ENCODE measurements at regions not wholly inside any gene's neighbourhood (a gene's known extent, or its start where the extent isn't known, plus 50 kb on each side); places are given as distances from the start of the nearest gene placed in this dataset.
"Not testable (repeated sequence)": the region's sequence is repeated elsewhere in the genome, so short reads cannot be mapped to it uniquely, and the experiment has no call there.

GRCh38 chr10:120204877-120205276 is 252.2 kb upstream of the PLPP4 start:
- DNase-seq (ENCODE audit: low read depth) = no peak

GRCh38 chr10:120205368-120206018 is 251.5 kb upstream of the PLPP4 start:
- no peak for DNase-seq (ENCODE audit: low read depth)

DNA sequence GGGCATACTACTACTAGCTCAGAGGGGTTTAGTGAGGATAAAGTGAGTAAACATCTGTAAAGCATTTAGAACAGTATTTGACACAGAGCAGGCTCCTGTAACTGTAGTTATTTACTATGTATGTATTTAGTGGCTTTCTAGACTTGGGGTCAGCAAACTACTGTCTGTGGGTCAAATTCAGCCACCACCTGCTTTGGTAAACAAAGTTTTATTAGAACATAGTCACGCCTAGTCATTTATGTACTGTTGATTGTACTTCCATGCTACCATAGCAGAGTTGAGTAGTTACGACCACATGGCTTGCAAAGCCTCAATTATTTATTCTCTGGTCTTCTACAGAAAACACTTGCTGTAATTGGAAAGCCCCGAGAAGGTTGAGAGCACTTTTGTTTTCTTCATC is 248.5 kb upstream of the PLPP4 start:
- DNase-seq (ENCODE audit: low read depth) = no peak

DNA sequence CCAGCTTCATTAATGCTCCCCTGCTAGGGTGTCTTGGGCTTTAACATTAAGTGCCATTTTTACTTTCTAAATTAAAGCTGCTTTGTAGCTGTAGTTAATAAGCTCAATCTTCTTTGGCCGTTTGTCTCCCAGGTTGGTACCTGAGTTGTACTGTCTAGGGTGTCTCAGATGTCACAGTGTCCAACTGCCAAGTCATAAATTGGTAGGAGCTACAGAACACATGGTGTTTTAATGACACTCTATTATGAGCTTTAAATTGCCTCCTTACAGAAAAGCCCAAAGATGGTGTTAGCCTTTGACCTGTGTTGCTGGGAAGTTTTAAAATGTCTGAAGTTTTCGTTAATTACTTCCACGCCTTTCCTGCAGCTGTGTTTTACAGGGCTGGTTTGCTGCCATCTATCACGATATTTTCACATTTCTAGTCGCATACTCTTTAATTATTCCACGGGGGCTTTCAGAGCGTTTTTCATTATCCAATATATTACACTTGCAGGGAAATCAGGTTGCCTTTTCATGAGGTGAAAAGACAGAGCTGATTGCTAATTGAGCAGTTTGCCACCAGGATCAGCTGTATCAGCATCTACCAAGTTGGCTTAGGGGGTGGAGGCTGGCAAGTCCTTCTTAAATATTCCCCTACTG is 247.8 kb upstream of the PLPP4 start:
- DNase-seq (ENCODE audit: low read depth) = no peak

- no peak for DNase-seq (ENCODE audit: low read depth)
These were observed 244.8 kb upstream of the PLPP4 start for GRCh38 chr10:120212275-120212674.

- not testable (repeated sequence) for DNase-seq (ENCODE audit: low read depth)
These were observed 243.7 kb upstream of the PLPP4 start for GRCh38 chr10:120213283-120213682.

- DNase-seq (ENCODE audit: low read depth) = no peak
These were observed 239.3 kb upstream of the PLPP4 start for GRCh38 chr10:120217736-120218135.

DNA sequence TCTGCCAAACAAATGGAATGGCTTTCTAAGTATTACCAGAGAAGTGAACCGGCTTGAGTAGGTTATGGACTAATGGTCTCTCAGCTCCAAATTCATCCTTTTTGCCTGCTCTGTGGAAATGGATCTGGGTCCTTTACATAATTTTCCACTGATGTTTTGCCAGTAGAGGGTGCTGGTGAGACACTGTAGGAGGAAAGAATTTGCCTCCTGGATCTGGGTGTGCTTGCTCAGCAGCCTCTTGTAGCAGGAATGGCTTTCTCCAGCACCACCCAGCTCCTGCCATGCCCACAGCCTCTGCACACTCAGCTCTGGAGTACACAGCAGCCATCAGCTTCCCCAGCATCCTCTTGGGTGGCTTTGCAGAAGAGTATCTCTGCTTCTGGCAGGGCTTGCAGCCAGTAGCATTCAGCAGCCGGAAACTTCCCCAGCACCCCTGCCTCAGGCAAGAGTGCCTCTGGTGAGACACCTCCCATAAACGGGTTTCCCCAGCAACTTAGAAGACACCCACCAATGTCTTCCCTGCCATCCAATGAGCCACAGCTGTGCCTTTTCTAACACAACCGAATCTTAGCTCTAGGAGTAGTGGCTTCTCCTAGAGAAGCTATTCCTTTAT is 235.0 kb upstream of the PLPP4 start:
- DNase-seq (ENCODE audit: low read depth) = peak; percentile 70

DNA sequence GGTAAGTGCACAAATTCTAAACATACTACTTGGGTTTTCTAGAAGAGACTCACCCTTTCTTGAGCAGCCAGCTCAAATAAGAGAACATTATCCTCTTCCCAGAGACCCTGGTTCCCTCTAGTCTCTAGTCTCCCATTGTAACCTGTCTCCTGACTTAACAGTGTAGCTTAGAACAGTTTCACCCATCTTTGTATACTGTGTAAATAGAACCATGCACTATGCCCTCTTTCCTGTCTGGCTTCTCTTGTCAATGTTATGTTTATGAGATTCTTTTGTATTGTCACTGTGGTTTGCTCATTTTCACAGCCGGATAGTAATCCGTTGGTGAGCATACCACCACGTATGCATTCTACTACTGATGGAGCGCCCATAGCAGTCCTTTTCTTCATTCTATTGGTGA is 227.4 kb upstream of the PLPP4 start:
- DNase-seq (ENCODE audit: low read depth) = no peak

DNA sequence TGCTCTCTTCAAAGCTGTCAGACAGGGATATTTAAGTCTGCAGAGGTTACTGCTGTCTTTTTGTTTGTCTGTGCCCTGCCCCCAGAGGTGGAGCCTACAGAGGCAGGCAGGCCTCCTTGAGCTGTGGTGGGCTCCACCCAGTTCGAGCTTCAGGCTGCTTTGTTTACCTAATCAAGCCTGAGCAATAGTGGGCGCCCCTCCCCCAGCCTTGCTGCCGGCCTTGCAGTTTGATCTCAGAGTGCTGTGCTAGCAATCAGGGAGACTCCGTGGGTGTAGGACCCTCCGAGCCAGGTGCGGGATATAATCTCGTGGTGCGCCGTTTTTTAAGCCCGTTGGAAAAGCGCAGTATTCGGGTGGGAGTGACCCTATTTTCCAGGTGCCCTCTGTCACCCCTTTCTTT is 217.3 kb upstream of the PLPP4 start:
- not testable (repeated sequence) for DNase-seq (ENCODE audit: low read depth)

- DNase-seq (ENCODE audit: low read depth) = no peak
These were observed 205.1 kb upstream of the PLPP4 start for GRCh38 chr10:120251821-120252442.

- DNase-seq (ENCODE audit: low read depth) = no peak
These were observed 203.9 kb upstream of the PLPP4 start for GRCh38 chr10:120253131-120253530.

GRCh38 chr10:120260456-120260855 is 196.6 kb upstream of the PLPP4 start:
- no peak for DNase-seq (ENCODE audit: low read depth)

GRCh38 chr10:120262857-120263547 is 194.0 kb upstream of the PLPP4 start:
- peak; percentile 11 for DNase-seq (ENCODE audit: low read depth)

GRCh38 chr10:120266022-120266421 is 191.0 kb upstream of the PLPP4 start:
- no peak for DNase-seq (ENCODE audit: low read depth)

GRCh38 chr10:120270906-120271305 is 186.1 kb upstream of the PLPP4 start:
- no peak for DNase-seq (ENCODE audit: low read depth)

DNA sequence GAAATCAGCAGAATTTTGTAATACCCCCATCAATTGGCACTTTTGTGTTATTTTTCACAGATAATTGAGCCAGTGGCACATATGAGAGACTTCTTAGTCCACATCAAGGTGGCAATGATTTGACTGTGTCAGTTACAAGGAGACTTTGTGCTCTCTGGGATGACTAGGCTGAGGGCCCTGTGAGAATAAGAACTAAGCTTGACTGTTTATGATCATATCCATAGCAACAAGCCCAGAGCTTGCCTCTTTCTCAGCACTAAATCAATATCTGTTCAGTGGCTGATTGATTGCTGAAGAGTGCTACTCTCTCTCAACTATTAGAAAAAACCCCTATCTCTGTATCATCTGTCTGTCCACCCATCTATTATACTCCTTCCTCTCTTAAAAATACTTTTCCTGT is 185.3 kb upstream of the PLPP4 start:
- DNase-seq (ENCODE audit: low read depth) = no peak

DNA sequence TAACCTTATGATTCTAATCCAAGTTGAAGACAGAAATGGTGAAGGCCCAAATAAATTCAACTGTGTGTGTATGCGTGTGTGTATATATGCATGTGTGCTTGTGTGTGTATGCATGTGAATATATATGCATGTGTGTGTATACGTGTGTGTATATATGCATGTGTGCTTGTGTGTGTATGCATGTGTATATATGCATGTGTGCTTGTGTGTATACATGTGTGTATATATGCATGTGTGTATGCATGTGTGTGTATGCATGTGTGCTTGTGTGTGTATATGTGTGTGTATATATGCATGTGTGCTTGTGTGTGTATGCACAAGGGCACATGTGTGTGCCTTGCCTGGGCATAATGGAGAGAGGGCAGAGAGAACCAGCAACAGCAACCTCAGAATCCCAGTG is 184.7 kb upstream of the PLPP4 start:
- DNase-seq (ENCODE audit: low read depth) = no peak

- no peak for DNase-seq (ENCODE audit: low read depth)
These were observed 179.0 kb upstream of the PLPP4 start for GRCh38 chr10:120278069-120278468.

DNA sequence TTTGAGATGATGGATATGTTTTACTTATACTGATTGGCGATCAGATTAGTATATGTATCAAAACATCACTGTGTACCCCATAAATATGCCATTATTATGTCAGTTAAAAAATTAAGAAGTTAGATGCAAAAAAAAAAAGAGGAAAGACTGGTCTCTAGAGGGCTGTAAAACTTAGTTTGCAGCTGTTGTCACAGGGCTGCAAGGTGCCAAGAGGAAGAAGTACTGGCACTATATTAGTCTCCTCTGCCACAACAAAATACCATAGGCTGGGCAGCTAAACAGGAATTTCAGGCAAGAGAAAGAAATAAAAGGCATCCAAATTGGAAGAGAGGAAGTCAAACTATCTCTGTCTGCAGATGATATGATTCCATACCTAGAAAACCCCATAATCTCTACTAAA is 177.8 kb upstream of the PLPP4 start:
- DNase-seq (ENCODE audit: low read depth) = no peak

DNA sequence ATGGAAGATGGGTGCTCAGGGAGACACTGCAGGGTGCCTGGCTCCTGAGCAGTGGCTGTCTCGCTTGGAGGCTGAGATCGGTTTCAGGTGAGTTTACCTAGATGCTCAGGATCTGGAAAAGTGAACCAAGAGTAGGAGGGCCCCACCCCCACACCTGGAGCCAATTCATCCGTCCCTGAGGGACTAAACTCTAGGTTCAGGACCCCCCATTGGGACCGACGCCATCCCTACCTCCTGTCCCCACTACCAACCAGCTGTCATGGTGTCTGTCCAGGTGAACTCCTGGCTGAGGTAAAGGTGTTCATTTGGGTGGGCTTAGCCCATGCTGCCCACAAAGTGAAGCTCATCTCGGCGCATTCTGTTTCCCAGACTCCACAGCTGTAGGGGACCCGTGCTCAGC is 174.6 kb upstream of the PLPP4 start:
- DNase-seq (ENCODE audit: low read depth) = no peak

GRCh38 chr10:120282846-120283492 is 174.1 kb upstream of the PLPP4 start:
- no peak for DNase-seq (ENCODE audit: low read depth)
